OCI-LY1 (cell line): ENCODE measurements at regions not wholly inside any gene's neighbourhood (a gene's known extent, or its start where the extent isn't known, plus 50 kb on each side); places are given as distances from the start of the nearest gene placed in this dataset.

Source experiments
- H2AFZ ChIP-seq: fragments of 200-600 bp; sonication (generic), shearing (Covaris generic); 2 replicates; pipeline ENCODE4 v1.6.0; 2014; ENCODE audit warnings: antibody characterized with exemption, mild to moderate bottlenecking, low read length
- H3F3A ChIP-seq: fragments of 200-600 bp; sonication (generic), shearing (Covaris generic); 2 replicates; pipeline ENCODE4 v1.6.0; 2014; ENCODE audit warnings: mild to moderate bottlenecking, antibody characterized with exemption, low read length, moderate library complexity; ENCODE audit not compliant: insufficient read depth
- H3K27ac ChIP-seq: fragments of 200-600 bp; sonication (generic); 2 replicates; pipeline ENCODE4 v1.5.1; 2014; ENCODE audit warnings: low read length, mixed run types, mild to moderate bottlenecking, low read depth; ENCODE audit not compliant: poor library complexity, severe bottlenecking
- H3K27me3 ChIP-seq: fragments of 200-600 bp; sonication (generic); 2 replicates; pipeline ENCODE4 v1.6.0; 2014; ENCODE audit warnings: antibody characterized with exemption, mild to moderate bottlenecking, low read length, moderate library complexity; ENCODE audit not compliant: insufficient read depth
- H3K36me3 ChIP-seq: fragments of 200-600 bp; sonication (generic); 2 replicates; pipeline ENCODE4 v1.6.1; 2014; ENCODE audit warnings: mild to moderate bottlenecking, antibody characterized with exemption, low read length, moderate library complexity, mixed read lengths; ENCODE audit not compliant: insufficient read depth
- H3K4me1 ChIP-seq: fragments of 200-600 bp; sonication (generic); 2 replicates; pipeline ENCODE4 v1.5.1; 2014; ENCODE audit warnings: mild to moderate bottlenecking, low read length, moderate library complexity; ENCODE audit not compliant: insufficient read depth, severe bottlenecking
- H3K4me2 ChIP-seq: fragments of 200-600 bp; sonication (generic), shearing (Covaris generic); 2 replicates; pipeline ENCODE4 v1.6.1; 2014; ENCODE audit warnings: low read length
- H3K4me3 ChIP-seq: fragments of 200-600 bp; sonication (generic); 2 replicates; pipeline ENCODE4 v1.5.1; 2014; ENCODE audit warnings: low read length, low read depth, mild to moderate bottlenecking, mixed read lengths; ENCODE audit not compliant: poor library complexity, severe bottlenecking
- H3K79me2 ChIP-seq: fragments of 200-600 bp; shearing (Covaris generic); 2 replicates; pipeline ENCODE4 v1.6.1; 2016; ENCODE audit warnings: mixed run types, low read length, mixed read lengths; ENCODE audit not compliant: insufficient read depth
- H3K9ac ChIP-seq: fragments of 200-600 bp; sonication (generic), shearing (Covaris generic); 2 replicates; pipeline ENCODE4 v1.6.1; 2014; ENCODE audit warnings: mild to moderate bottlenecking, low read length, mixed read lengths
- H3K9me2 ChIP-seq: fragments of 200-600 bp; sonication (generic), shearing (Covaris generic); 2 replicates; pipeline ENCODE4 v1.6.1; 2014; ENCODE audit warnings: low read depth, mild to moderate bottlenecking, low read length, mixed read lengths
- H3K9me3 ChIP-seq: fragments of 200-600 bp; shearing (Covaris generic); 2 replicates; pipeline ENCODE4 v1.6.1; 2014; ENCODE audit warnings: low read length, mixed read lengths
- H4K20me1 ChIP-seq: fragments of 200-600 bp; sonication (generic), shearing (Covaris generic); 2 replicates; pipeline ENCODE4 v1.6.0; 2016; ENCODE audit warnings: mild to moderate bottlenecking, low read length; ENCODE audit not compliant: insufficient read depth
- CTCF ChIP-seq: fragments of 200-600 bp; sonication (generic), shearing (Covaris generic); IDR thresholded peaks from 2 replicates; pipeline ENCODE4 v1.5.1; 2017; ENCODE audit warnings: mild to moderate bottlenecking, antibody characterized with exemption, low read length, moderate library complexity, mixed read lengths
- EZH2 ChIP-seq: fragments of 200-600 bp; sonication (generic), shearing (Covaris generic); IDR thresholded peaks from 2 replicates; pipeline ENCODE4 v1.8.0; 2017; ENCODE audit warnings: borderline replicate concordance, mixed run types, mild to moderate bottlenecking, antibody characterized with exemption, low read length, moderate library complexity, mixed read lengths

GRCh38 chr3:153003862-153004261, 158.2 kb upstream of the RAP2B start:
- Histone ChIP-seq H4K20me1 (no peaks in the 10 kb centered on the region), H3K9me2 (no peaks in the 10 kb centered on the region), H3K4me1 (no peaks in the 10 kb centered on the region), H3K36me3 (no peaks in the 10 kb centered on the region), H3K4me3 (no peak overlapping the region), H3K4me2 (no peak overlapping the region), H2AFZ (no peak overlapping the region), H3F3A (no peaks in the 10 kb centered on the region), H3K9ac (no peak overlapping the region), H3K79me2 (no peaks in the 10 kb centered on the region), H3K27ac (no peak overlapping the region), H3K27me3 (no peaks in the 10 kb centered on the region), H3K9me3 (no peaks in the 10 kb centered on the region)
- TF ChIP-seq EZH2: no peak
- no peak for TF ChIP-seq CTCF

GRCh38 chr3:153008226-153008625, 153.8 kb upstream of the RAP2B start:
- no peaks in the 10 kb centered on the region for H3K4me1 ChIP-seq
- H3K9ac ChIP-seq: no peak overlapping the region
- no peaks in the 10 kb centered on the region for H3K9me3 ChIP-seq
- no peaks in the 10 kb centered on the region for H3K36me3 ChIP-seq
- no peaks in the 10 kb centered on the region for H4K20me1 ChIP-seq
- no peaks in the 10 kb centered on the region for H3K27me3 ChIP-seq
- no peak overlapping the region for H3K4me3 ChIP-seq
- H2AFZ ChIP-seq: no peak overlapping the region
- H3K9me2 ChIP-seq: no peaks in the 10 kb centered on the region
- H3K27ac ChIP-seq: no peak overlapping the region
- H3K79me2 ChIP-seq: no peaks in the 10 kb centered on the region
- H3F3A ChIP-seq: no peaks in the 10 kb centered on the region
- H3K4me2 ChIP-seq: no peak overlapping the region
- TF ChIP-seq EZH2: no peak
- no peak for TF ChIP-seq CTCF

GRCh38 chr3:153023896-153024295, 138.1 kb upstream of the RAP2B start:
- TF ChIP-seq EZH2 (no peak), CTCF (no peak)
- Histone ChIP-seq H4K20me1 (no peaks in the 10 kb centered on the region), H3K9me2 (no peaks in the 10 kb centered on the region), H2AFZ (no peak overlapping the region), H3K9me3 (no peaks in the 10 kb centered on the region), H3K79me2 (no peaks in the 10 kb centered on the region), H3K27ac (no peak overlapping the region), H3K4me1 (no peaks in the 10 kb centered on the region), H3K4me3 (no peak overlapping the region), H3F3A (no peaks in the 10 kb centered on the region), H3K27me3 (no peaks in the 10 kb centered on the region), H3K9ac (no peak overlapping the region), H3K36me3 (no peaks in the 10 kb centered on the region), H3K4me2 (no peak overlapping the region)
